Left lung (tissue), 4 donors: ENCODE measurements at regions not wholly inside any gene's neighbourhood (a gene's known extent, or its start where the extent isn't known, plus 50 kb on each side); places are given as distances from the start of the nearest gene placed in this dataset.

Source experiments
- ATAC-seq: fragments of 200-7000 bp; cut with Tn5 transposase; one replicate; pipeline ENCODE4 v1.9.1; 2020; ENCODE audit warnings: moderate library complexity
- DNase-seq, 4 donors: peaks; one replicate each; pipeline ENCODE4 v3.0.0-alpha.2; 2013 to 2020
- H3K27ac ChIP-seq, 2 donors: fragments of 200-600 bp; sonication (generic) in 1 of 2; one replicate each; pipeline versions ENCODE4 v1.5.0 to v1.8.0; 2020 to 2021
- H3K27me3 ChIP-seq, 2 donors: fragments of 200-600 bp; sonication (generic) in 1 of 2; one replicate each; pipeline versions ENCODE4 v1.5.0 to v1.8.0; 2020 to 2021
- H3K36me3 ChIP-seq, 2 donors: fragments of 200-600 bp; sonication (generic) in 1 of 2; one replicate each; pipeline versions ENCODE4 v1.5.0 to v1.8.0; 2020 to 2021
- H3K4me1 ChIP-seq, 2 donors: fragments of 200-600 bp; one replicate each; pipeline ENCODE4 v1.8.0; 2021
- H3K4me3 ChIP-seq, 2 donors: fragments of 200-600 bp; sonication (generic) in 1 of 2; one replicate each; pipeline versions ENCODE4 v1.5.0 to v1.8.0; 2020 to 2021; ENCODE audit warnings: mild to moderate bottlenecking in 1 of 2
- H3K9me3 ChIP-seq, 2 donors: fragments of 200-600 bp; sonication (generic) in 1 of 2; one replicate each; pipeline versions ENCODE4 v1.5.0 to v1.8.0; 2020 to 2021
- CTCF ChIP-seq, 2 donors: fragments of 200-600 bp; sonication (generic) in 1 of 2; IDR thresholded peaks; one replicate each; pipeline versions ENCODE4 v1.5.0 to v1.8.0; 2021; ENCODE audit warnings: antibody characterized with exemption in 2 of 2
- intact Hi-C, 2 donors: fragments of 100-400 bp; cut with DNase I; formaldehyde crosslinking; loops; one replicate each; pipeline versions ENCODE4 v1.11.2 to v1.14.2; 2022
- donor health status: DM: no; HTN: yes; CAD: no.
- donor health status: DM: no; HTN: no; CAD: no.

GRCh38 chr21:38691631-38692030 is 114.1 kb upstream of the ETS2 start:
- ATAC-seq, result no peak

GRCh38 chr21:38696579-38696978 is 109.2 kb upstream of the ETS2 start:
- no peak for TF ChIP-seq CTCF (IDR thresholded peaks at IDR 0.05)
- H3K9me3 ChIP-seq, result no peaks in the 10 kb centered on the region
- H3K36me3 ChIP-seq, result no peaks in the 10 kb centered on the region
- ATAC-seq (no peak), DNase-seq (no peak)
- no peaks in the 10 kb centered on the region for H3K4me1 ChIP-seq
- no peak overlapping the region for H3K4me3 ChIP-seq
- intact Hi-C loops, result no loop called here
- peaks cover 0 to 6% of the 10 kb centered on the region in 2 donors for H3K27me3 ChIP-seq
- H3K27ac ChIP-seq, result no peak overlapping the region

More at GRCh38 chr21:38691631-38692030, 114.1 kb upstream of the ETS2 start:
- Histone ChIP-seq H3K36me3 (no peaks in the 10 kb centered on the region), H3K9me3 (no peaks in the 10 kb centered on the region), H3K4me3 (no peak overlapping the region), H3K27ac (no peak overlapping the region), H3K27me3 (peaks cover 0 to 6% of the 10 kb centered on the region in 2 donors), H3K4me1 (no peaks in the 10 kb centered on the region)
- DNase-seq, result no peak
- intact Hi-C loops, result no loop called here
- no peak for TF ChIP-seq CTCF (IDR thresholded peaks at IDR 0.05)

GRCh38 chr21:38699048-38699447 is 106.7 kb upstream of the ETS2 start:
- Histone ChIP-seq H3K4me3 (no peak overlapping the region), H3K27me3 (peaks cover 0 to 6% of the 10 kb centered on the region in 2 donors), H3K4me1 (no peaks in the 10 kb centered on the region), H3K27ac (no peak overlapping the region), H3K9me3 (no peaks in the 10 kb centered on the region), H3K36me3 (no peaks in the 10 kb centered on the region)
- ATAC-seq (no peak), DNase-seq (no peak)
- intact Hi-C loops, result no loop called here
- no peak for TF ChIP-seq CTCF (IDR thresholded peaks at IDR 0.05)

- Histone ChIP-seq H3K4me3 (no peak overlapping the region), H3K27ac (no peak overlapping the region), H3K4me1 (no peaks in the 10 kb centered on the region), H3K36me3 (no peaks in the 10 kb centered on the region), H3K27me3 (peaks cover 0 to 6% of the 10 kb centered on the region in 2 donors), H3K9me3 (no peaks in the 10 kb centered on the region)
- intact Hi-C loops, result no loop called here
- DNase-seq, result no peak
- TF ChIP-seq CTCF (IDR thresholded peaks at IDR 0.05), result no peak
- ATAC-seq, result no peak
Measured at GRCh38 chr21:38702196-38702595, 103.5 kb upstream of the ETS2 start.

GRCh38 chr21:38709876-38710275 is 95.9 kb upstream of the ETS2 start:
- no peak for TF ChIP-seq CTCF (IDR thresholded peaks at IDR 0.05)
- DNase-seq, result no peak
- Histone ChIP-seq H3K9me3 (no peaks in the 10 kb centered on the region), H3K27ac (no peak overlapping the region), H3K4me1 (no peaks in the 10 kb centered on the region), H3K27me3 (no peaks in the 10 kb centered on the region), H3K4me3 (no peak overlapping the region), H3K36me3 (no peaks in the 10 kb centered on the region)
- ATAC-seq, result no peak
- intact Hi-C loops, result loop anchor here in 1 of 2 donors (5.0 kb wide), 1 partner anchor 193 kb away; no protein-coding TSS in a partner anchor
